ENCODE measurements at regions not wholly inside any gene's neighbourhood (a gene's known extent, or its start where the extent isn't known, plus 50 kb on each side); places are given as distances from the start of the nearest gene placed in this dataset.
A peak's percentile ranks its signal among the peaks of the same experiment; 100 is the strongest.

GRCh38 chr3:151995091-151995490 lies 121.6 kb downstream of the SUCNR1 start:
- DNase-seq: no peak

GRCh38 chr3:151998744-151999143 lies 125.3 kb downstream of the SUCNR1 start:
- no peak for DNase-seq

- no peak for DNase-seq
Observed at GRCh38 chr3:151999936-152000335, 126.5 kb downstream of the SUCNR1 start.

GRCh38 chr3:152011812-152012735 lies 138.6 kb downstream of the SUCNR1 start:
- DNase-seq: no peak

GRCh38 chr3:152019508-152019907 lies 146.1 kb downstream of the SUCNR1 start:
- DNase-seq: no peak

GRCh38 chr3:152021951-152022461 lies 148.6 kb downstream of the SUCNR1 start:
- peak; percentile 44 for DNase-seq

GRCh38 chr3:152026033-152026556 lies 152.7 kb downstream of the SUCNR1 start:
- peak; percentile 50 for DNase-seq

- no peak for DNase-seq
Observed at GRCh38 chr3:152030320-152030719, 156.9 kb downstream of the SUCNR1 start.

GRCh38 chr3:152031321-152031720 lies 157.9 kb downstream of the SUCNR1 start:
- no peak for DNase-seq

- DNase-seq: no peak
Observed at GRCh38 chr3:152037297-152037696, 163.9 kb downstream of the SUCNR1 start.

GRCh38 chr3:152037953-152038352 lies 164.5 kb downstream of the SUCNR1 start:
- DNase-seq: no peak

- DNase-seq: no peak
Observed at GRCh38 chr3:152038490-152038889, 165.0 kb downstream of the SUCNR1 start.

GRCh38 chr3:152039887-152040286 lies 166.4 kb downstream of the SUCNR1 start:
- DNase-seq: no peak

- DNase-seq: no peak
Observed at GRCh38 chr3:152040319-152040718, 166.9 kb downstream of the SUCNR1 start.

GRCh38 chr3:152043620-152044019 lies 170.2 kb downstream of the SUCNR1 start:
- no peak for DNase-seq

- no peak for DNase-seq
Observed at GRCh38 chr3:152046280-152046679, 172.8 kb downstream of the SUCNR1 start.

GRCh38 chr3:152047465-152047864 lies 174.0 kb downstream of the SUCNR1 start:
- DNase-seq: no peak

GRCh38 chr3:152048831-152049230 lies 175.4 kb downstream of the SUCNR1 start:
- DNase-seq: peak; percentile 19

- no peak for DNase-seq
Observed at GRCh38 chr3:152050903-152051302, 177.5 kb downstream of the SUCNR1 start.

- DNase-seq: peak; percentile 9
Observed at GRCh38 chr3:152051501-152052404, 178.3 kb downstream of the SUCNR1 start.

GRCh38 chr3:152053866-152054265 lies 180.4 kb downstream of the SUCNR1 start:
- no peak for DNase-seq

GRCh38 chr3:152054315-152054714 lies 180.9 kb downstream of the SUCNR1 start:
- no peak for DNase-seq

GRCh38 chr3:152056073-152056472 lies 182.6 kb downstream of the SUCNR1 start:
- no peak for DNase-seq

All from suppressor macrophage treated with lipopolysaccharide for 4 hours (primary cell).